Esophagus muscularis mucosa (tissue), 4 donors: ENCODE measurements at regions not wholly inside any gene's neighbourhood (a gene's known extent, or its start where the extent isn't known, plus 50 kb on each side); places are given as distances from the start of the nearest gene placed in this dataset.
"Not testable (repeated sequence)": the region's sequence is repeated elsewhere in the genome, so short reads cannot be mapped to it uniquely, and the experiment has no call there.

ENCODE experiments used
- DNase-seq: peaks from one replicate; pipeline ENCODE4 v3.0.0-alpha.2; 2017; ENCODE audit errors: extremely low spot score
- H3K27ac ChIP-seq, 4 donors: fragments of 200-600 bp; sonication (generic); replicated peaks in 1 of 4; 1 replicate in 3 of 4; 2 replicates in 1 of 4; pipeline ENCODE4 v1.5.1; 2016 to 2019; ENCODE audit warnings: mild to moderate bottlenecking in 1 of 4
- H3K27me3 ChIP-seq, 4 donors: fragments of 200-600 bp; sonication (generic); one replicate each; pipeline versions ENCODE4 v1.5.1 to v1.6.0; 2016 to 2019
- H3K36me3 ChIP-seq, 4 donors: fragments of 200-600 bp; sonication (generic); one replicate each; pipeline ENCODE4 v1.5.1; 2016 to 2019
- H3K4me1 ChIP-seq, 4 donors: fragments of 200-600 bp; sonication (generic); one replicate each; pipeline ENCODE4 v1.5.1; 2016 to 2019
- H3K4me3 ChIP-seq, 4 donors: fragments of 200-600 bp; sonication (generic); 1 replicate in 2 of 4; 2 replicates in 2 of 4; pipeline ENCODE4 v1.5.1; 2016 to 2019; ENCODE audit warnings: mild to moderate bottlenecking in 4 of 4, moderate library complexity in 1 of 4
- H3K9me3 ChIP-seq, 4 donors: fragments of 200-600 bp; sonication (generic); 1 replicate in 3 of 4; 2 replicates in 1 of 4; pipeline ENCODE4 v1.5.1; 2016 to 2019
- CTCF ChIP-seq, 3 experiments: fragments of 200-600 bp in 2 of 3; fragments of 450-650 bp in 1 of 3; sonication (generic) in 2 of 3; IDR thresholded peaks; one replicate each; pipeline ENCODE4 v1.5.1; 2017 to 2019; ENCODE audit warnings: antibody characterized with exemption in 3 of 3, mild to moderate bottlenecking in 2 of 3, moderate library complexity in 1 of 3
- EP300 ChIP-seq: sonication (generic); formaldehyde crosslinking; IDR thresholded peaks from one replicate; pipeline ENCODE4 v1.6.1; 2017; ENCODE audit warnings: antibody characterized with exemption
- POLR2A ChIP-seq: fragments of 450-650 bp; IDR thresholded peaks from one replicate; pipeline ENCODE4 v1.6.1; 2017; ENCODE audit warnings: antibody characterized with exemption, moderate library complexity, mild to moderate bottlenecking, low read depth
- POLR2AphosphoS5 ChIP-seq, 2 donors: sonication (generic); formaldehyde crosslinking; IDR thresholded peaks; one replicate each; pipeline ENCODE4 v1.6.1; 2017; ENCODE audit warnings: antibody characterized with exemption in 2 of 2
- WGBS: methylation state at CpG from one replicate; pipeline ENCODE4 v1.1.5; 2018; 5-methylcytosine and 5-hydroxymethylcytosine counted together
- intact Hi-C: fragments of 100-400 bp; cut with DNase I; formaldehyde crosslinking; loops from one replicate; pipeline ENCODE4 v1.15.1; 2023

GRCh38 chr17:27365329-27365945 is 71.5 kb downstream of the WSB1 start:
- H3K36me3 ChIP-seq, DNase-seq, H3K27ac ChIP-seq, H3K4me3 ChIP-seq, H3K9me3 ChIP-seq, intact Hi-C loops, H3K27me3 ChIP-seq: not testable (repeated sequence)
- H3K4me1 ChIP-seq = peaks cover 0 to 15% (median 11%) of the 10 kb centered on the region in 4 donors
- 95% methylated on average over 11 of the region's 11 CpGs for WGBS

DNA sequence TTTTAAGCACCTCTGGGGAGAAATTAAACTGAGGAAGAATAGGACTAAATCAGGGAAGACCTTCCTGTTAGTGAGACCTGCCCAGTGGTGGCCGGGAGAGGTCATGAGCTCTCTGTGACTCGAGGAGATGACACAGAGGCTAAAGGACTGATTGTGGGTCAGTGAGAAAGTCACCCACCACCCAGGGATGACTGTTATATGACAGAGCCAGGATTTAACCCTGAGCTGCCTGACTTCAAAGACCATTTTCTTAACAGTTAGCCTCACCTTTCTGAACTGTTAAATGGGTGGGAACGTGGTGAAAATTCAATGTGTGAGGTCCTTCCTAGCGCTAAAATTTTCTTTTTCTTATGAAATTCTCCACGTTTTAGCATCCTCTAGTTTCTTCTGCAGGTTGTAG is 72.5 kb downstream of the WSB1 start:
- peaks cover 0 to 6% (median 2%) of the 10 kb centered on the region in 4 donors for H3K9me3 ChIP-seq
- no peak overlapping the region for H3K4me3 ChIP-seq
- H3K36me3 ChIP-seq = no peaks in the 10 kb centered on the region
- 81% methylated on average over 5 of the region's 5 CpGs for WGBS
- no peak overlapping the region for H3K27ac ChIP-seq
- no peaks in the 10 kb centered on the region for H3K27me3 ChIP-seq
- no peak for DNase-seq
- TF ChIP-seq POLR2A (no peak), EP300 (no peak), CTCF (IDR thresholded peaks at IDR 0.05) (no peak), POLR2AphosphoS5 (IDR thresholded peaks at IDR 0.05) (no peak)
- peaks cover 0 to 15% (median 11%) of the 10 kb centered on the region in 4 donors for H3K4me1 ChIP-seq
- intact Hi-C loops = no loop called here

GRCh38 chr17:27367121-27367981 is 73.4 kb downstream of the WSB1 start:
- no peak for DNase-seq

GRCh38 chr17:27368151-27368795 is 74.4 kb downstream of the WSB1 start:
- intact Hi-C loops = no loop called here
- DNase-seq = no peak
- WGBS = 93% methylated on average over 4 of the region's 4 CpGs

More at GRCh38 chr17:27367121-27367981, 73.4 kb downstream of the WSB1 start:
- Histone ChIP-seq H3K27me3 (no peaks in the 10 kb centered on the region), H3K4me3 (no peak overlapping the region), H3K27ac (no peak overlapping the region), H3K9me3 (peaks cover 0 to 6% (median 2%) of the 10 kb centered on the region in 4 donors), H3K4me1 (peaks cover 0 to 15% (median 11%) of the 10 kb centered on the region in 4 donors), H3K36me3 (no peaks in the 10 kb centered on the region)
- intact Hi-C loops = no loop called here
- WGBS = 80% methylated on average over 13 of the region's 17 CpGs
- TF ChIP-seq POLR2AphosphoS5 (IDR thresholded peaks at IDR 0.05) (no peak), POLR2A (no peak), EP300 (no peak), CTCF (IDR thresholded peaks at IDR 0.05) (no peak)

More at GRCh38 chr17:27368151-27368795, 74.4 kb downstream of the WSB1 start:
- H3K4me3 ChIP-seq = no peak overlapping the region
- TF ChIP-seq EP300 (no peak), POLR2A (no peak), POLR2AphosphoS5 (IDR thresholded peaks at IDR 0.05) (no peak), CTCF (IDR thresholded peaks at IDR 0.05) (no peak)
- no peak overlapping the region for H3K27ac ChIP-seq
- H3K9me3 ChIP-seq = peaks cover 0 to 6% (median 2%) of the 10 kb centered on the region in 4 donors
- H3K4me1 ChIP-seq = peaks cover 0 to 15% (median 11%) of the 10 kb centered on the region in 4 donors
- no peaks in the 10 kb centered on the region for H3K27me3 ChIP-seq
- no peaks in the 10 kb centered on the region for H3K36me3 ChIP-seq
